GM12878 (cell line): ENCODE measurements at regions not wholly inside any gene's neighbourhood (a gene's known extent, or its start where the extent isn't known, plus 50 kb on each side); places are given as distances from the start of the nearest gene placed in this dataset.

ENCODE experiments used
- ATAC-seq: fragments of 200-7000 bp; cut with Tn5 transposase; 3 replicates; pipeline ENCODE4 v1.9.1; 2020; ENCODE audit warnings: mild to moderate bottlenecking, moderate library complexity
- BruUV-seq: library from RNA; stranded (reverse); fragments of 400-500 nt; replicated peaks from 2 replicates; lab custom pipeline; 2021; lab: Mats Ljungman, UMichigan
- CTCF ChIA-PET: fragments of 300-600 bp; sonication (Branson Sonifier 250); formaldehyde crosslinking; extraction: SDS; loops from one replicate; lab custom pipeline; 2021; ENCODE audit warnings: inconsistent platforms; lab: Yijun Ruan, JAX
- POLR2A ChIA-PET: fragments of 350-600 bp; formaldehyde crosslinking; extraction: SDS; loops from one replicate; lab custom pipeline; 2021; ENCODE audit warnings: inconsistent platforms; lab: Charles Lee
- RAD21 ChIA-PET: fragments of 300-600 bp; sonication (Branson Sonifier 250); formaldehyde crosslinking; loops from one replicate; lab custom pipeline; 2023; ENCODE audit warnings: antibody characterized with exemption; ENCODE audit not compliant: unreplicated experiment; lab: Charles Lee
- SMC1A ChIA-PET: fragments of 300-600 bp; sonication (Branson Sonifier 250); formaldehyde crosslinking; loops from one replicate; lab custom pipeline; 2023; ENCODE audit not compliant: unreplicated experiment, uncharacterized antibody; lab: Charles Lee
- DNase-seq: peaks from one replicate; pipeline ENCODE4 v3.0.0-alpha.2; 2011; ENCODE audit warnings: low read depth, low spot score
- FAIRE-seq: peaks from 3 replicates; lab custom pipeline; 2011; peaks lifted over from hg19 to GRCh38; lab: Jason Lieb, UNC
- H2AFZ ChIP-seq: 2 replicates; pipeline ENCODE4 v1.6.0; 2011; ENCODE audit warnings: low read depth, low read length, control low read depth; ENCODE audit not compliant: control insufficient read depth
- H3K27ac ChIP-seq: 2 replicates; pipeline ENCODE4 v1.5.1; 2011; ENCODE audit warnings: control low read depth; ENCODE audit not compliant: control insufficient read depth, insufficient read depth
- H3K27me3 ChIP-seq, 2 experiments: replicated peaks in 1 of 2; 2 replicates each; pipeline versions ENCODE4 v1.6.0 to v1.6.1; 2011; ENCODE audit warnings: low read length in 1 of 2; ENCODE audit not compliant: control insufficient read depth in 2 of 2, insufficient read depth in 2 of 2
- H3K36me3 ChIP-seq, 2 experiments: 2 replicates each; pipeline ENCODE4 v1.5.1; 2011; ENCODE audit warnings: low read length in 1 of 2; ENCODE audit not compliant: control insufficient read depth in 2 of 2, insufficient read depth in 2 of 2
- H3K4me1 ChIP-seq: 2 replicates; pipeline ENCODE4 v1.6.1; 2011; ENCODE audit warnings: mild to moderate bottlenecking, low read length, moderate library complexity, mixed read lengths; ENCODE audit not compliant: control insufficient read depth, insufficient read depth
- H3K4me2 ChIP-seq: 2 replicates; pipeline ENCODE4 v1.6.0; 2011; ENCODE audit warnings: control low read depth; ENCODE audit not compliant: control insufficient read depth, insufficient read depth
- H3K4me3 ChIP-seq: fragments of 200-600 bp; sonication (generic); 2 replicates; pipeline ENCODE4 v1.5.1; 2016
- H3K79me2 ChIP-seq: 2 replicates; pipeline ENCODE4 v1.6.0; 2011; ENCODE audit warnings: low read length; ENCODE audit not compliant: control insufficient read depth, insufficient read depth
- H3K9ac ChIP-seq: 2 replicates; pipeline ENCODE4 v1.8.0; 2011; ENCODE audit warnings: low read length, control low read depth, mixed read lengths; ENCODE audit not compliant: control insufficient read depth, insufficient read depth
- H3K9me3 ChIP-seq: replicated peaks from 3 replicates; pipeline ENCODE4 v1.5.1; 2011; ENCODE audit warnings: mild to moderate bottlenecking, low read length; ENCODE audit not compliant: control insufficient read depth, insufficient read depth
- H4K20me1 ChIP-seq: 2 replicates; pipeline ENCODE4 v1.6.0; 2011; ENCODE audit not compliant: control insufficient read depth, insufficient read depth
- ATF7 ChIP-seq: fragments of 450-650 bp; IDR thresholded peaks from 2 replicates; pipeline ENCODE4 v1.6.1; 2016; ENCODE audit warnings: low read depth, mild to moderate bottlenecking
- CEBPB ChIP-seq, 2 experiments: fragments of 150-350 bp in 1 of 2; IDR thresholded peaks; 2 replicates each; pipeline ENCODE4 v1.6.1; 2012 to 2014; ENCODE audit warnings: low read depth in 2 of 2, low read length in 2 of 2, borderline replicate concordance in 1 of 2, inconsistent platforms in 1 of 2
- CREM ChIP-seq: IDR thresholded peaks from 2 replicates; pipeline ENCODE4 v1.6.1; 2014; ENCODE audit warnings: antibody characterized with exemption, low read depth
- NFXL1 ChIP-seq: fragments of 450-650 bp; IDR thresholded peaks from 2 replicates; pipeline ENCODE4 v1.6.1; 2017; ENCODE audit warnings: antibody characterized with exemption, mild to moderate bottlenecking, borderline replicate concordance
- POLR2A ChIP-seq: IDR thresholded peaks from 2 replicates; pipeline ENCODE4 v1.6.1; 2011; ENCODE audit warnings: low read depth, mild to moderate bottlenecking, low read length
- POLR2AphosphoS5 ChIP-seq: IDR thresholded peaks from 2 replicates; pipeline ENCODE4 v1.6.1; 2011; ENCODE audit warnings: mild to moderate bottlenecking, low read length, inconsistent platforms
- RUNX3 ChIP-seq: IDR thresholded peaks from 2 replicates; pipeline ENCODE4 v1.6.1; 2012; ENCODE audit warnings: low read length, inconsistent platforms
- SMAD5 ChIP-seq: IDR thresholded peaks from 2 replicates; pipeline ENCODE4 v1.6.1; 2016; ENCODE audit warnings: antibody characterized with exemption, low read depth
- SMC3 ChIP-seq: IDR thresholded peaks from 2 replicates; pipeline ENCODE4 v1.6.1; 2011; ENCODE audit warnings: low read length, improper control_type of control experiment, borderline replicate concordance
- SP1 ChIP-seq: IDR thresholded peaks from one replicate; pipeline ENCODE4 v1.6.1; 2011; ENCODE audit warnings: low read depth, low read length
- SPI1 ChIP-seq: IDR thresholded peaks from 2 replicates; pipeline ENCODE4 v1.6.1; 2011; ENCODE audit warnings: low read depth, mild to moderate bottlenecking, low read length, moderate library complexity, borderline replicate concordance; ENCODE audit not compliant: insufficient read depth
- TCF12 ChIP-seq: IDR thresholded peaks from 2 replicates; pipeline ENCODE4 v1.6.1; 2011; ENCODE audit warnings: low read depth, mild to moderate bottlenecking, low read length
- ZZZ3 ChIP-seq: IDR thresholded peaks from 2 replicates; pipeline ENCODE4 v1.6.1; 2011; ENCODE audit warnings: low read depth; ENCODE audit not compliant: control insufficient read depth, insufficient read length
- WGBS: methylation state at CpG from one replicate; pipeline ENCODE4 v1.1.6; 2016; ENCODE audit warnings: low lambda C conversion rate; ENCODE audit not compliant: insufficient replicate concordance, insufficient coverage; ENCODE audit errors: missing lambda C conversion rate; 5-methylcytosine and 5-hydroxymethylcytosine counted together
- in situ Hi-C: fragments of 300-500 bp; cut with MboI; formaldehyde crosslinking; loops from 9 replicates; pipeline ENCODE4 v1.14.3; 2018; ENCODE audit warnings: mixed read lengths
- intact Hi-C: fragments of 100-400 bp; cut with micrococcal nuclease; formaldehyde crosslinking; loops from one replicate; pipeline ENCODE4 v1.14.2; 2022; ENCODE audit not compliant: unreplicated experiment
- TF ChIP-seq, protein P1 (sequence below): fragments of 450-650 bp; IDR thresholded peaks from 2 replicates; pipeline ENCODE4 v1.6.1; 2016; ENCODE audit warnings: mild to moderate bottlenecking
- TF ChIP-seq, protein P2 (sequence below): IDR thresholded peaks from 2 replicates; pipeline ENCODE4 v1.6.1; 2011; ENCODE audit warnings: mild to moderate bottlenecking, low read depth, low read length, moderate library complexity; ENCODE audit not compliant: insufficient replicate concordance

DNA sequence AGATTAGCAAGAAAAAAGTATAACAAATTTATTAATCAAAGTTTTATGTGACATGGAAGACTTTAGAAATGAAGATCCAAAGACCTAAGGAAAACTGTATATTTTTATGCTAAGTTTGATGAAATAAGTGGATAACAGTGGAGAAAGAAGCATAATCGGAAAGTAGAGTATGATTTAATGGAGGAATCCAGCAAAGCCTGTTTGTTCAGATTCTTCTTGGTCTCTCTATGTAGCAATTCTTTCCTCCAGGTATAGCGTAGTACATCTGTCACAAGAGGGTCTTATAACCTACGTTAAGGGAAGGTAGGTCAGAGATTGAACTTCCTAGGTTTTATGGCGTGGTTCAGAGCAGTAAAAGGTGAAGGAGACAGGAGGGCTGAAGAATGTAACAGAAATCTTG lies 600.6 kb upstream of the CHORDC1 start:
- Histone ChIP-seq H3K27me3 (no peaks in the 10 kb centered on the region), H3K4me1 (no peaks in the 10 kb centered on the region), H3K4me2 (no peak overlapping the region), H3K4me3 (no peak overlapping the region), H3K36me3 (no peaks in the 10 kb centered on the region), H3K9ac (no peak overlapping the region), H3K79me2 (no peaks in the 10 kb centered on the region), H4K20me1 (no peaks in the 10 kb centered on the region), H3K27ac (no peak overlapping the region), H3K9me3 (no peaks in the 10 kb centered on the region), H2AFZ (no peak overlapping the region)
- CTCF ChIA-PET: no interaction called here
- TF ChIP-seq SPI1: no peak
- 7% methylated on average over 4 of the region's 4 CpGs for WGBS
- in situ Hi-C loops: no loop called here
- SMC1A ChIA-PET: no interaction called here
- intact Hi-C loops: no loop called here
- POLR2A ChIA-PET: no interaction called here
- FAIRE-seq: no peak
- no peak for ATAC-seq
- DNase-seq: no peak
- RAD21 ChIA-PET: no interaction called here
- no TSS peak for BruUV-seq

DNA sequence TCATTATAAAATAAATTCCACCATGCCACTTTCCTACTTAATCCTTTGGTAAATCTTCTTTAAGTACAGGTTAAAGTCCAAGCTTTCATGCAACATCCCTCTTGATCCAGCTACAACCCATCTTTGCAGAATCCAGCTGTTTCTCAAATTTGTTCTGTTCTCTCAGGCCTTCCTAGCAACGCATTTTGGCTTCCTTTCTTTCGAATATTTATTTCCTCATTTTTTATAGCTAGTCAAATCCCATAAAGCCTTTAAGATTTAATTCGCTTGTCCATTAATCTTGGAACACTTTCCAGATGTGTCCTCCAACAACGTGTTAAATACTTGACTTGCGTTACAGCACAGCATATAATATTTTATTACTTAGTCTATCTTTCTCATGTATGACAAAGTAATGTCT lies 600.1 kb upstream of the CHORDC1 start:
- Histone ChIP-seq H3K36me3 (no peaks in the 10 kb centered on the region), H3K9me3 (no peaks in the 10 kb centered on the region), H4K20me1 (no peaks in the 10 kb centered on the region), H3K4me1 (no peaks in the 10 kb centered on the region), H3K27me3 (no peaks in the 10 kb centered on the region), H3K4me2 (no peak overlapping the region), H3K79me2 (no peaks in the 10 kb centered on the region), H3K27ac (no peak overlapping the region), H2AFZ (no peak overlapping the region), H3K4me3 (no peak overlapping the region), H3K9ac (no peak overlapping the region)
- no TSS peak for BruUV-seq
- in situ Hi-C loops: no loop called here
- SMC1A ChIA-PET: no interaction called here
- ATAC-seq (no peak), FAIRE-seq (no peak), DNase-seq (no peak)
- 53% methylated on average over 5 of the region's 5 CpGs for WGBS
- CTCF ChIA-PET: no interaction called here
- RAD21 ChIA-PET: no interaction called here
- intact Hi-C loops: no loop called here
- POLR2A ChIA-PET: no interaction called here
- TF ChIP-seq CREM: no peak
- TF ChIP-seq TCF12: no peak
- TF ChIP-seq POLR2A: no peak
- TF ChIP-seq, protein P1, sequence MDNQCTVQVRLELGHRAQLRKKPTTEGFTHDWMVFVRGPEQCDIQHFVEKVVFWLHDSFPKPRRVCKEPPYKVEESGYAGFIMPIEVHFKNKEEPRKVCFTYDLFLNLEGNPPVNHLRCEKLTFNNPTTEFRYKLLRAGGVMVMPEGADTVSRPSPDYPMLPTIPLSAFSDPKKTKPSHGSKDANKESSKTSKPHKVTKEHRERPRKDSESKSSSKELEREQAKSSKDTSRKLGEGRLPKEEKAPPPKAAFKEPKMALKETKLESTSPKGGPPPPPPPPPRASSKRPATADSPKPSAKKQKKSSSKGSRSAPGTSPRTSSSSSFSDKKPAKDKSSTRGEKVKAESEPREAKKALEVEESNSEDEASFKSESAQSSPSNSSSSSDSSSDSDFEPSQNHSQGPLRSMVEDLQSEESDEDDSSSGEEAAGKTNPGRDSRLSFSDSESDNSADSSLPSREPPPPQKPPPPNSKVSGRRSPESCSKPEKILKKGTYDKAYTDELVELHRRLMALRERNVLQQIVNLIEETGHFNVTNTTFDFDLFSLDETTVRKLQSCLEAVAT: no peak
- no peak for TF ChIP-seq SMC3
- no peak for TF ChIP-seq ZZZ3
- TF ChIP-seq POLR2AphosphoS5: no peak
- TF ChIP-seq SP1: no peak
- no peak for TF ChIP-seq SMAD5
- no peak for TF ChIP-seq RUNX3
- TF ChIP-seq, protein P2, sequence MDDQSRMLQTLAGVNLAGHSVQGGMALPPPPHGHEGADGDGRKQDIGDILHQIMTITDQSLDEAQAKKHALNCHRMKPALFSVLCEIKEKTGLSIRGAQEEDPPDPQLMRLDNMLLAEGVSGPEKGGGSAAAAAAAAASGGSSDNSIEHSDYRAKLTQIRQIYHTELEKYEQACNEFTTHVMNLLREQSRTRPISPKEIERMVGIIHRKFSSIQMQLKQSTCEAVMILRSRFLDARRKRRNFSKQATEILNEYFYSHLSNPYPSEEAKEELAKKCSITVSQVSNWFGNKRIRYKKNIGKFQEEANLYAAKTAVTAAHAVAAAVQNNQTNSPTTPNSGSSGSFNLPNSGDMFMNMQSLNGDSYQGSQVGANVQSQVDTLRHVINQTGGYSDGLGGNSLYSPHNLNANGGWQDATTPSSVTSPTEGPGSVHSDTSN: no peak
- no peak for TF ChIP-seq CEBPB (IDR thresholded peaks at IDR 0.05; ENCODE audit: borderline replicate concordance in 1 of 2, low read depth in 2 of 2, low read length in 2 of 2)
- no peak for TF ChIP-seq NFXL1
- no peak for TF ChIP-seq ATF7
